AG10803 (cell line): ENCODE measurements at regions not wholly inside any gene's neighbourhood (a gene's known extent, or its start where the extent isn't known, plus 50 kb on each side); places are given as distances from the start of the nearest gene placed in this dataset.

Experiments used
- DNase-seq: peaks from one replicate; pipeline ENCODE4 v3.0.0; 2010; ENCODE audit warnings: low read depth
- H3K4me3 ChIP-seq: 2 replicates; pipeline ENCODE4 v1.5.1; 2011; ENCODE audit warnings: mild to moderate bottlenecking, low read length, control low read depth
- CTCF ChIP-seq: conservative IDR thresholded peaks from 2 replicates; pipeline ENCODE4 v1.5.1; 2011; ENCODE audit warnings: mild to moderate bottlenecking, low read length, control low read depth, inconsistent platforms

- no peak overlapping the region for H3K4me3 ChIP-seq
- no peak for TF ChIP-seq CTCF
- DNase-seq, result peak; percentile 63
These were observed 191.2 kb downstream of the ZNF330 start for GRCh38 chr4:141411936-141412335.

GRCh38 chr4:141413366-141413765, 192.7 kb downstream of the ZNF330 start:
- no peak for TF ChIP-seq CTCF
- peak; percentile 60 for DNase-seq
- no peak overlapping the region for H3K4me3 ChIP-seq

GRCh38 chr4:141415651-141416050, 195.0 kb downstream of the ZNF330 start:
- TF ChIP-seq CTCF, result no peak
- no peak overlapping the region for H3K4me3 ChIP-seq
- no peak for DNase-seq

GRCh38 chr4:141416219-141416618, 195.5 kb downstream of the ZNF330 start:
- TF ChIP-seq CTCF, result no peak
- no peak overlapping the region for H3K4me3 ChIP-seq
- DNase-seq, result peak; percentile 67

GRCh38 chr4:141416677-141417363, 196.1 kb downstream of the ZNF330 start:
- peak; percentile 65 for DNase-seq
- no peak overlapping the region for H3K4me3 ChIP-seq
- no peak for TF ChIP-seq CTCF

GRCh38 chr4:141417387-141417786, 196.7 kb downstream of the ZNF330 start:
- no peak overlapping the region for H3K4me3 ChIP-seq
- TF ChIP-seq CTCF, result no peak
- DNase-seq, result peak; percentile 68

- TF ChIP-seq CTCF, result no peak
- H3K4me3 ChIP-seq, result no peak overlapping the region
- DNase-seq, result peak; percentile 75
These were observed 204.4 kb downstream of the ZNF330 start for GRCh38 chr4:141425124-141425523.
